Endothelial cell of umbilical vein (primary cell): ENCODE measurements at regions not wholly inside any gene's neighbourhood (a gene's known extent, or its start where the extent isn't known, plus 50 kb on each side); places are given as distances from the start of the nearest gene placed in this dataset.

Experiments used
- CTCF ChIP-seq, 2 donors: IDR thresholded peaks; 1 replicate in 1 of 2; 2 replicates in 1 of 2; pipeline ENCODE4 v1.5.1; 2011; ENCODE audit warnings: low read length in 2 of 2, mild to moderate bottlenecking in 2 of 2, moderate library complexity in 2 of 2, control low read depth in 1 of 2, inconsistent platforms in 1 of 2, low read depth in 1 of 2; ENCODE audit not compliant: insufficient read depth in 1 of 2; ENCODE audit errors: extremely low read depth in 1 of 2
- EZH2 ChIP-seq: IDR thresholded peaks from 2 replicates; pipeline ENCODE4 v1.6.1; 2012; ENCODE audit warnings: borderline replicate concordance, low read depth, mild to moderate bottlenecking, moderate library complexity, low read length, inconsistent platforms; ENCODE audit not compliant: severe bottlenecking
- FOS ChIP-seq: IDR thresholded peaks from 2 replicates; pipeline ENCODE4 v1.6.1; 2011; ENCODE audit warnings: mild to moderate bottlenecking, low read length, moderate library complexity, borderline replicate concordance; ENCODE audit not compliant: insufficient read depth
- JUN ChIP-seq: IDR thresholded peaks from 2 replicates; pipeline ENCODE4 v1.6.1; 2011; ENCODE audit warnings: borderline replicate concordance, low read depth; ENCODE audit not compliant: insufficient read length, insufficient read depth
- MAX ChIP-seq: IDR thresholded peaks from 2 replicates; pipeline ENCODE4 v1.6.1; 2011; ENCODE audit not compliant: insufficient read depth, insufficient read length
- MYC ChIP-seq: IDR thresholded peaks from one replicate; pipeline ENCODE4 v1.6.1; 2011; ENCODE audit warnings: mild to moderate bottlenecking, low read depth, low read length
- POLR2A ChIP-seq: IDR thresholded peaks from 2 replicates; pipeline ENCODE4 v1.6.1; 2012; ENCODE audit warnings: low read depth, mild to moderate bottlenecking, control low read depth, low read length
- POLR2AphosphoS5 ChIP-seq: IDR thresholded peaks from 2 replicates; pipeline ENCODE4 v1.6.1; 2012; ENCODE audit warnings: low read depth, mild to moderate bottlenecking, control low read depth, low read length, moderate library complexity; ENCODE audit not compliant: insufficient read depth

GRCh38 chr4:184283659-184284335, 66.1 kb upstream of the ENPP6 start:
- no peak for TF ChIP-seq CTCF (IDR thresholded peaks at IDR 0.05; ENCODE audit: extremely low read depth in 1 of 2, insufficient read depth in 1 of 2, low read depth in 1 of 2, low read length in 2 of 2)
- no peak for TF ChIP-seq POLR2A
- TF ChIP-seq EZH2, result no peak
- TF ChIP-seq MAX, result no peak
- TF ChIP-seq POLR2AphosphoS5, result no peak
- TF ChIP-seq MYC, result no peak
- TF ChIP-seq JUN, result no peak
- TF ChIP-seq FOS, result no peak
